Esophagus squamous epithelium (tissue), 4 donors: ENCODE measurements at regions not wholly inside any gene's neighbourhood (a gene's known extent, or its start where the extent isn't known, plus 50 kb on each side); places are given as distances from the start of the nearest gene placed in this dataset.

Experiments
- CTCF ChIP-seq, 6 experiments: fragments of 450-650 bp in 4 of 6; fragments of 200-600 bp in 2 of 6; sonication (generic) in 2 of 6; IDR thresholded peaks; one replicate each; pipeline ENCODE4 v1.5.1; 2016 to 2019; ENCODE audit warnings: antibody characterized with exemption in 6 of 6, mild to moderate bottlenecking in 4 of 6, moderate library complexity in 4 of 6
- POLR2A ChIP-seq, 4 donors: fragments of 450-650 bp; IDR thresholded peaks; one replicate each; pipeline ENCODE4 v1.6.1; 2017; ENCODE audit warnings: antibody characterized with exemption in 4 of 4, mild to moderate bottlenecking in 4 of 4, moderate library complexity in 3 of 4

GRCh38 chr4:136112116-136112515 is 1420.2 kb downstream of the PCDH18 start:
- TF ChIP-seq CTCF (IDR thresholded peaks at IDR 0.05) (no peak), POLR2A (IDR thresholded peaks at IDR 0.05) (no peak)
